Amniotic epithelial cell (primary cell): ENCODE measurements at regions not wholly inside any gene's neighbourhood (a gene's known extent, or its start where the extent isn't known, plus 50 kb on each side); places are given as distances from the start of the nearest gene placed in this dataset.

Experiments used
- DNase-seq: peaks from one replicate; pipeline ENCODE4 v3.0.0-alpha.2; 2010; ENCODE audit warnings: low read depth

DNA sequence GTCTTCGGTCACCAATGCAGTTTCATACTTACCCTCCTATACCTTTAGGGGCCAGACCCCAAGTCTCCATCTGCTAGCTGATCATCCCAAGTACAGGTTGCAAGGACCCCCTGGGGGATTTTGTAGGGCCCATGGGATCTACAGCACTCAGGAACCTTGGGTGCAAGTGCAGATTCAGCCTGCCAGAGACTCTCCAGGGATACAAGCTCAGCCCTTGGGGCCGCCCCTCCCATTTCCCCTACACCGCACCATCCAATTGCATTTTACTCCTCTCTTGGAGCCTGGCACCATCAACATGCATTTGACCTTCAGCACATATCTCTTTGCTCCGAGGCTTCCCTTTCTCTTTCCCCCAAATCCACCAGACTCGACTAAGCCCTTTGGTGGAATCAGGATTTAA, 154.7 kb upstream of the ZNF536 start:
- DNase-seq: no peak

DNA sequence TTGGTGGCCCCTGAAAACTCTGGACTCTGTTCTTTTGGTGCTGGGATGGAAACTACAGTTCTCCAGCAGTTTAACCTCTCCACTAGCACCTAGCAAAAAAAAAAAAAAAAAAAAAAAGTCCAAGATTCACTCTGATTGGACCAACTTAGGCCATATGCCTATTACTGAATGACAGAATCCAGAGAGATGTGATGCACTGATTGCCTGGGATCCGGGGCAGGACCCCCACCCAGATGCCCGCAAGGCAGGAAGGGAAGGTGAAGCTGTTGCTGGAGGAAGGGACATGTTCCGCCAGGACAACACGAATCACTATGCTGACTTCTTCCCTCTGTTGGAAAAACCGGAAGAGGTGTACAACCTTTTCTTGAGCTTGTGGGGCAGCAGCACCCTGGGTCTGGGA, 152.5 kb upstream of the ZNF536 start:
- DNase-seq: no peak

DNA sequence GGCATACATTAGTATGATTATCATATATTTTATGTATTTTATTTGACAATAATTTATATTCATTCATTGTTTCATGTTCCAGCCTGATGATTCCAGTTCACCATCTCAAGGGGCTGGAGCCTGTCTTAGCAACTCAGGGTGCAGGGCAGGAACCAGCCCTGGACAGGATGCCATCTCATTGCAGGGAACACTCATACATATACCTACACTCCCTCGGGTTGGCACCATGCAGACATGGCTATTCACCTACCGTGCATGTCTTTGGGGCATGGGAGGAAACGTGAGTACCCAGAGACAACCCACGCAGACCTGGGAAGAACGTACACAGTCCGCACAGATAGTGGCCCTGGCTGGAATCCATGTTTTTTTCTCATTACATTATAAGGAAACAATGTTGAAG, 151.0 kb upstream of the ZNF536 start:
- DNase-seq: no peak

DNA sequence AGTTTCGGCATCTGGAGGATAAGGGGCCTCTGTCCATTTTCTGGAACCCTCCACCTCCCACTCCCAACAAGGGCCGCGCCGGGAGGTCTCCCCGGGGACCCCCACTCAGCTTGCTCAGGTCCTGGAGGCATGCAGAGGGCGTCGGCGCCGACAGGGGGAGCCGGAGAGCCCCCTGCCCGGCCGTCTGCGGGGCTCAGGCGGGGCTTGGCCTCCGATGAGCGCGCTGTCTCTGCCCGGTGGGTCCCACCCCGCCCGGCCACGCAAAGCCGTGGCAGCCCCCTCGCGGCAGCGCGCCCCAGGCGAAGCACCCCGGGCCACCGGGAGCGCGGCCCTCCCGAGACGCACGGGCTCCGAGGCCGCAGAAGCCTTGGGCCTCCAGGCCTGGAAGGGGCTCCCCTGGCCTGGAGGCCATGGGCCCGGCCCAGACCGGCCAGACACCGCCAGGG, 149.7 kb upstream of the ZNF536 start:
- DNase-seq: no peak

DNA sequence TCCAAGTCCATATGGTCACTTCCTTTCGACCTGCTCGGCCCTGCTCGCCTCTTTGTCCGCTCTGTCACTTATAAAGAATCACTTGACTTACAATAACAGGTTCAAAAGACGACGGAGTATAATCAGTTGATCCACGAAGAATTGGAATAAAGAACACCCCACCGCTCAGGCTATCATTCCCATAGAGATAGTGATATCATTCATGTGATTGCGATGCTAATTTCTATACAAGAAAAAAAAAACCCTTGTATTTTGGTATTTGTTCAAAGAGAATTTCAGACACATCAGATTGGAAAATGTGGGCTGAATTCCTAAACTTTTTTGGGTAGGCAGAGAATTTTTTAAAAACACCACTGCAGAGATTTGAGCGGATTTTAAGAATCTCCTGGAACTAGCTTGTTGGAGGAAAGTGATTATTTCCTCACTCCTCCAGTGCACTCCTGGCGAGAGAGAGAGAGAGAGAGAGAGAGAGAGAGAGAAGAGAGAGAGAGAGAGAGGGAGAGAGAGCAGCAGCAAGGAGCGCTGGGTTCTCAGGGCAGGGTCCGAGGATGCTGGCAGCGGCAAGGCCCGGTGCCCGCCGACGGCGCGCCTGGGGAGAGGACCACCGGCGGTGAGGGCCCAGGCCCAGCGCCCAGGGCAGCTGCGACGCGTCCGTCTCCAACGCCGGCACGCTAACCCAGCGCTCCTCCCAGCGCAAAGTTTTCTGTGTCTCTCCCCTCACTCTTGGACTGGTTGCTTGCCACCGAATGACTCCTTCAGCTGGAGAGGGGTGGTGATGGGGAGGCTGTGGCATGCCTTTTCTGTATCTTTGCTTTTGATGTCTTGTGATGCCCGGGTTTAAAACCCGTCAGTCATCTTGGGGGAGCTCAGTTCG, 149.0 kb upstream of the ZNF536 start:
- no peak for DNase-seq

DNA sequence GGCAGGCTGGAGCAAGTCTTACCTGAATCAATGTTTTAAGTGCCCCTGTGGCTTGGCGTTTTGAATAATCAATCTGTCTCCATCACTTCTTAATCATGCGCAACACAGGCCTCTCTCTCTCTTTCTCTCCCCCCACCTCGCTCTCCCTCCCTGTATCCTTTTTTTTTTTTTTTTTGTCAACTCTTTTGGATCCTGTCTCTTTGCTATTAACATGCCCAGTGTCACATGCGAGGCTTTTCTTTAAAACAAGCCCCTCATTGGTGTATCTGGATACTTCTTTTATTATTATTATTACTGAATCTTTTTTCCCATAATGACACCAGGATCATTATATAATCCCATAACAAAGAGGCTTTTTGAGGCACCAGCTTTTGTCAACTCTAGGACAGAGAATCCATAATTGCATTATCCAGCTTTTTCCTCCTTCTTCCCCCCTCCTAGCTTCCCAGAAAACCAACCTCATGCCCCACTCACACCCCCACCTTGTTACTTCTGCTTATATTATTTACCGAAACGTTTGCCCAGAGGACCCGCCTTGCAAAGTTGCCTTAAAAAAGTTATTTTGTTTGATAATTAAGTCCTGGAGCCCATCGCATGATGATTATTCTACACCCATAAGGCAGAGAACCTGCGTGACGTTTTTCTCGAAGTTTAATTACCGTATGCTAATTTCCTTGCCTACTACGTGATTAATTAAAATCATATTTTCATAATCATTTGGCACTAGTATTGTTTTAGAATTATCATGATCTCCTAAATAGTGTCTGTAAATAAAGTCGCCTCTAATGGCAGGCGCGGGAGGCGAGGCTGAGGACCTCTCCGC, 148.1 kb upstream of the ZNF536 start:
- no peak for DNase-seq

DNA sequence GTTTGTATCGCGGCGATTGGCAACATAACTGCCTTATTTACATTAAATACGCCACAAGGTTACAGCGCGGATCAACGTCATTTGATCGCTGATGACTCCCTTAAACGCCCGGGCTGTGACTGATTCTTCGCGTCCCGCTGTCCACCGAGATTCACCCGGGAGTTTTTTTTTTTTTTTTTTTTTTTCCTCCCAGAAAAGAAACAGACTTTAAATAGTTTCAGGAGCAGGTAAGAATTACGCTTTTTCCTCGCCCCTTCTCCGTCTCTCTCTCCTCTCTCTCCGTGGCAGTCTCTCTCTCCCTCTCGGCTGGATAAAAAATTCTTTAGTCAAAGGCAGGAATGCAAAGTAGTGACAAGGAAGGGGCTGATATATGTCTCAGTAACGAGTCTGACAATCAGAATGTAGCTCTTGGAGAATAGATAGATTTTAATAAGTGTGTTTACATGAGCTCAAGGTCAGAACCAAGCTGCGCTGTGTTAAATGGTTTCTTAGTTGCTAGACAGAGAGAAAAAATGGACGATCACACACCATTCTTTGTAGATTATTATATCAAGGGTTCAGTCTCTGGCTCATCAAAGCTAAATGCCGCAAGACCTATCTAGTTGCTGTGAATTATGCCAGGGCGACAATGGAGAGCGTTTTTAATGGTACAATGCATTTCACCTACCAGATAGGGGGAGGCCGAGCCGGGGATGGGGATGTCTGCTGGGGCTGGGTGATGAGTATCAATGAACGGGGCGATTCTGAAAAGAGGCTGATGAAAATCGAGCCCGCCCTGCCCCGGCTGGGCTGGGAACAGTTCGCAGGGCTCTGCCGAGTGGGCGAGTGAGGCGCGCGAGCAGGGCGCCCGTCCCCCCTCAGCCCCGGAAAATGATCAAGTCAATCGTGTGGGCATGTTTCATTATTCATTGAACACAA, 147.2 kb upstream of the ZNF536 start:
- DNase-seq: no peak

DNA sequence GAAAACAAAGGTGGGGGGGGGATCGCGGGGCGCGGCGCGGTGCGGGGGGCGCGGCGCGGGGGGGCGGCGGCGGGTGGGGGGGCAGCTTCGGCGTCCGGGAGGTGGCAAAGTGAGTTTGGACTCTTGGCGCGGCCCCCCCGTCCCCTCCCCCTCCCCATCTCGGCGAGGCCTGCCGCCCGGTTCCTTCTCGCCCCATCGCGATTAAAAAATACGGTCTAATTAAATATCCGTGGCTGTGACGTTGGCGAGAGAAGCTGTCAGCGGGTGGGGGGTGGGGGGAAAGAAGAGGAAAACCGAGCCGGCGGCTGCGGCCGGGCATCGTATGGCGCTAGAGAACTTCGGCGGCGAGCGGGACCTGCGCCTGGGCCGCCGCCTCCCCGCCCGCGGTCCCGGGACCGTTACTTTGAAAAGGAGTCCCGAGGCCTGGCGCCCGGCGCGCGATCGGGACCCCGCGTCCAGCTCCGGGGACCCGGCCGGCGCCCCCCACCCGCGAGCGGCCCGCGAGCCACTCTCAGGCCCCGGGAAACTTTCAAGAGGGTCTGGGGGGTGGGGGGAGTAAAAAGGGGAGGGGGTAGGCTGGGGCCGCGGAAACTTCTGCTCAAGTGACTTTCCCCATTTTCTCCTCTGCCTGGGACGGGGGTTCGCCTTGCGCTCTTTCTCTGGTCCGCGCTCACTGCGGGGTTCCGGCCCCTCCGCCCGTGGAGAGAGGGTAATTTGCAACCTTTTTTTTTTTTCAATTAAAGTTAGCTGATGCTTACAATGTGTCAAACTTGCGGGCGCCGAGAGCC, 146.3 kb upstream of the ZNF536 start:
- DNase-seq: no peak

DNA sequence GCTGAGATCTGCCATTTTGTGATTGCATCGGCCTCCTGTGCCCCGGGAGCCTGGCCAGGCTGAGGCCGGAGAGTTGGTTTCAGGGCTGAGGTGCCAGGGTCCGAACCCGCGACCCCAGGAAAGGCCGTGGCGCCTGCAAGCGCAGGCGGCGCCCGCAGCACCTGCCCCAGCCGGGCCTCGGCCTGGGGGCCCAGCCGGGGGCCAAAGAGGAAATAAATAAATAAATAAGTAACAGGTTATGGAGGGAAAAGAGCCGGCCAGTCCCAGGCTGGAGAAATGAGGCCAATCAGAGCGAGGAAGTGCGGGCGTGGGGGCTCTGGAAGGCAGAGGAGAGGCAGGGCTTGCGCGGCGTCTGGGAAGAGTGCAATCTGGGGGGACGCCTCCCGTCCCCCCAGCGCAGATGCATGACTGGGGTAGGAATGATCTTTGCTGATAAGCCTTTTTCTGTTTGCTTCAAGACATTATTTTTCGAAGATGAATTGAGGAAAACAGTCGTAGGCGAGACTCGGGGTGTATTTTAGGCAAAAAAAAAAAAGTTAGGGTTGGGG, 145.6 kb upstream of the ZNF536 start:
- DNase-seq: no peak

DNA sequence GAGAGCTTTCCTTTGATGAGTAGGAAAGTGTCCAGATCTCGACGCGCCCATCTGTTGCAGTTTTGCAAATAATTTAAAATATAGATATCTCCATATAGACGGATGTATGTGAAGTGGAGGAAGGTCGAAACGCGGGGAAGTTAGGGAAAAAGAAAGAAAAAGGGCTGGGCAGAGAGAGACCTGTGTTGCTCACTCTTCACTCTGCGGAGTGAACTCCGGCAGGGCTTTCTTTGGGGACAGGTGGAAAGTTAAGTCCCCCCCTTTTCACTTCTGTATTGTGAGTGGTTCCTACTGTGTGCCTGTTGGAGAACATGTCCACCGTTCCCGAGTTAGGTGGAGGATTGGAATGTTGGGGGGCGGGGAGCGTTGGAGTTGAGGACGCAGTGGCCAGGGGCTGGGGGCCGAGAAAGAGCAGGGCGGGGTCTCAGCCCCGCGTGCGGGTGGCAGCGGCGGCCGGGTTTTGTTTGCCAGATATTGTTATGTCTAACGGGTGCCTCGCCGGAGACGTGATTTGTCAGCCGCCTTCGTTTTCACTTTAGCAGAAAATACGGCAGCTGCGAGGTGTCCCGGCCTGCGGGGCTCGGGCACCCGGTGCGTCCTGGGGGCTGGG, 145.1 kb upstream of the ZNF536 start:
- DNase-seq: no peak

DNA sequence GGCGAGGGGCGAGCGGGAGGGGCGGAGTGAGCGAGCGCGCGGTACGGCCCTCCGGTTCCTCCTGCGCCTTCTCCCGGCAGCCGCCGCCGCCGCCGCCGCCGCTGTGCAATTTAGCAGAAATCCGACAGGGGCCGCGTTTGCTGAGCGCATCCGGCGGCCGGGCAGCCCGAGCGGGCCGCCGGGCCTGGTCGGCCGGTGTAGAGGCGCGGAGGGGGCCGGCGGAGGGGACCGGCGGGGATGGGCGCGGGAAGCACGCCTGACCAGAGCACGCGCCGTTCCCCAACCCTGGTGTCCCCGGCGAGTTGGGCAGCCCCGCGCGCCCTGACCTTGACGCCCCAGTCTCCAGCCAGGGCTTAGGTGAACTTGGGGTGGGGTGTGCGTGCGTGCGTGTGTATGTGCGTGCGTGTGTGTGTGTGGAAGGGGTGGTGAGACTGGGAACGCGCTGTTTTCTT, 144.5 kb upstream of the ZNF536 start:
- peak; percentile 10 for DNase-seq

DNA sequence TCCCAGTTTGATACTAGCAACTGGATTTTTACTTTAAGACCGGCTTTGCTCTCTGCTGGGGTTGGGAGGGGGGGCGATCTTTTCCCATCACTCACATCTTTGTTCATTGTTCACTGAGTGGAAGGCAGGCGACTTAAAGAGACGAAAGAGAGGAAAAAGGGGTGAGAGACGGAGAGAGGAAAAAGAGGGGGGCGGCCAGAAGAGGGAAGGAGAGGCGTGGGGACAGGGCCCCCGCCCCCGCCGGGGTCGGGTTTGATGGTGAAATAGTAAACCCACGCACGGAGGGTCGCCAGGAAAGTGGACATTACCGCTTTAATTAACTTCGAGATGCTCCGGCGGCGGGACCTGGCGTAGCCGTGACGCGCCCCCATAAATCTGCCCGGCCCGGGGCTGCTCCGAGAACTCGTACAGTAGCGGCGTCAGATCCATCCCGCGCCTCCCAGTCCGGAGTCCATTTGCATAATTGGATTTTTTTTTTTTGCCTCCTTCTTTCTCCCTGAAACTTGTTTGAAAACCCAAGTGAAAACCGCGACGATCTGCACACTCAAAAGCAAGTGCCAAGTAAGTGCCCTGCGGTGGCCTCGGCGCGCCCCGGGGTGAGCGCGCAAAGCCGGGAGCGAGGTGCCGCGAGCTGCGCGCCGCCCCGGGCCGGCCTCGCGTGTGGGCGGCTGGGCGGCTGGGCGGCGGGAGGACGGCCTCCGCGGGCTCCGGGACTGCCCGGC, 143.9 kb upstream of the ZNF536 start:
- DNase-seq: no peak

DNA sequence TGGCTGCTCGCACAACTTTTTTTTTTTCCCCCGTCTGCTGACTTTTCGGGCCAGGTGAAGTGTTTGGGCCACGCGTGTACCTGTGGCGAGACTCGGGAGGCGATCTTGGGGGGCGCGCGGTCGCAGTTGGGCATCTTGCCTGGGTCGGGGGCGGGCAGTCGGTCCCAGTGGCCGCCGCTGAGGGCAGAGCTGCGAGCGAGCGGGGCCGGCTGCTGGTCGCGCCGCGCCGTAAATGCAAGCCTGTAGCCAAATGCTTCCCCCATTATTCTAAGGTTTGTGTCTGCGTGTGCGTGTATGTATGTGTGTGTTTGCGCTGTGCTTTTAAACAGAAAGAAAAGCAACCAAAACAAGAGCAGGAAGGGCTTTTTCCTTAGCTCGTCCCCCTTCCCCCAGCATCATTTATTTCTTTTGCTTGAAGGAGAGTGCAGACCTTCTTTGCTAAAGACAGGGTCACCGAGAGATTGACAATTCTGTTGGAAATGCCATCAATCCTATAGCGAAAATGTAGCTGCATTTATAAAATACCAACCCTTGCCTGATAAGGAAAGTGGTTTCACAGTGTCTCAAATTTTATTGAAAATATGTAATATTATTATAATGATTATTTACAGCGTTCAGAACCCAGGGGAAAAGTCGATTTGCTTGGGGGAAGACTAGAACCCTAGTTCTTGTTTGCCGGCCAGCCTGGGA, 143.2 kb upstream of the ZNF536 start:
- no peak for DNase-seq

DNA sequence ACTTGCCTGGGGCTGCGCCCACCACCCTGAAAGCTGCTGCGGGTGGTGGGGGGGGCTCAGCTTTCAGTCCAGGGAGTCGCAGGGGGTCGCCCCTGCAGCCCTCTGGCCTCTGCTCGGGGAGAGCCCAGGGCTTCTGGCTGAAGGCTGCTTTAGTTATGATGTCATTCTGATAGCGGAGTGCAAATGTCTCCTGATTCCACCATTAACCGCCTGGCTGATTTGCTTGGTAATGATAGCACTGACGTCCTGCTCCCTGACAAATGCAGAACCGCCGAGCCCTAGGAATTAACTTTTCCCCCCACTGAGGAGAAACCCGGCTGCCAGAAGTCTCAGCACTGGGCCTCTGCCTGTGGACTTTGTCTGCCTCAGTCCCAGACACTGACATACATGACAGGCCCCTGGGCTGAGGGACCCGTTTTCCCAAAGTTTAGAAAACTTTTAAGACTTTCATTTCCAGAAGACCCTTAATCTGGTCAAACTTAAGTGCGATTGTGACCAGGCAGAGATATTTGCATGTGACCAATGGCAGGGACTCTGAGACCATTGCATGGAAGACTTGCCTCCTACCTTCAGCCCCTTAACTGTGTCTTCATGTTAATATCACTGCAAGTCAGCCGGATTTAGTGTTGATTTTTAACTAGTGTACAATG, 142.5 kb upstream of the ZNF536 start:
- peak; percentile 10 for DNase-seq

DNA sequence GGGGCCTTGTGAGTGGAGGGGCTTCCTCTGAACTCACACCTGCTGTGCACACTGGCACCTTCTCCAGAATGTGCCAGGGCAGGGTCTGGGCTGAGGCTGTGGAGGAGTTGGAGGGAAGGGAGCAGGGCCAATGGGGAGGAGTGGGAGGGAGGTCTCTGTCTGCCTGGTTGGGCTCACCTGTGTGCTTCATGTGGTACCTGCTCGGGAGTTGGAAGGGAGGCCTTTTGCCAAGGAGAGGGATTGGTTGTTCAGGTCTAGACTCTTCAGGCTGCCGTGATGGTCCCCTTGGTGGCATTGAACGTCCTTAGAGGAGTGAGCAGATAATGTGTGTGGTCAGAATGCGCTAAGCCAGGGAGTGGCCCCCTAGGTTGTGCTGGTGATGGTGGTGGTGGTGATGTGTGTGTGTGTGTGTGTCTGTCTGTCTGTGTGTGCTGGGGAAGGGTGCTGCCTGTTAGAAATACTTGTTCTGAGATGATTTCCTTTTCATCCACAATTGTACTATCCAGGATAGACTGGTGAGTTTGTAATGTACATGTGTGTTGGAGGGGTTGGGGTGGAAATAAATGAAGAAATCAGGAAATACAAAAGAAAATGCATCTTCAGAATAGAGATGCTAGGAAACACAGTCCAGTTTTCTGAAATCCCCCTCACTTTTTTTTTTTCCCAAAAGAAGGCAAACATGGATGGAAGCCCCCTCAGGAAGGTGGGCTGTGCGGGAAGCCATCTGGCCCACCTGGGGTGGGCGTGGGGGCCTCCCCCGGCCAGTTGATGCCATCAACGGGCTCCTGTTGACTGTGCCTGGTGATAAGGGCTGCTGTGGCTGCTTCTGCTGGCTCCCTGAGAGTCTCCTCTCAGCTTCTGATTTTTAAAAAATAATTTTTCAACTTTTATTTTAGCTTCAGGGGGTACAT, 140.5 kb upstream of the ZNF536 start:
- DNase-seq: no peak

DNA sequence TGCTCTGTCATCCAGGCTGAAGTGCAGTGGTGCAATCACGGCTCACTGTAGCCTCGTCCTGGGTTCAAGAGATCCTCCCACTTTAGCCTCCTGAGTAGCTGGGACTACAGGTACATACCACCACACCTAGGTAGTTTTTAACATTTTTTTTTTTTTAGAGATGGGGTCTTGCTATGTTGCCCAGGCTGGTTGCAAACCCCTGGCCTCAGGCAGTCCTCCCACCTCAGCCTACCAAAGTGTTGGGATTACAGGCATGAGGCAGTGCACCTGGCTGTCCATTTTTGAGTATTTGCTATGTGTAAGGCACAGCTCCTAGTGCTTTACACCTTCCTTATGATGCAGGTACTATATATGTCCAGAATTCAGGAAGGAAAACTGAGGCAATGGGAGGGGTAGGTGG, 138.8 kb upstream of the ZNF536 start:
- no peak for DNase-seq

DNA sequence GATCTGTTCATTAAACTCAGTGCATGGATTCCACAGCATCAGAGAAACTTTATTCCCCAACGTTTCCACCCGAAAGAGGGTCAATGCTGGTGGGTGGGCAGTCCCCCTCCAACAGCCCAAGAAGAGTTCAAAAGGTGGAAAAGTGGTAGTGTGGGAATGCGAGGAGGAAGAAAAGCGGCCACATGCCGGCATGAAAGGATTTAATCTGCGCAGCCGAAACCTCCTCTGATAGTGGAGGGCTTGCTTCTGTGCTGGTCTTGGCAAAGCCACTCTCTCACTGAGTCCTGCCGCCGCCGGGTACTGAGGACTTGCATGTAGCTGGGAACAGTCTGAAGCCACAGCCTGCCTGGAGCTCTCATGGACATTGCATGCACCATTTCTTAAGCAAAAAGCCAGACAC, 136.2 kb upstream of the ZNF536 start:
- DNase-seq: no peak

DNA sequence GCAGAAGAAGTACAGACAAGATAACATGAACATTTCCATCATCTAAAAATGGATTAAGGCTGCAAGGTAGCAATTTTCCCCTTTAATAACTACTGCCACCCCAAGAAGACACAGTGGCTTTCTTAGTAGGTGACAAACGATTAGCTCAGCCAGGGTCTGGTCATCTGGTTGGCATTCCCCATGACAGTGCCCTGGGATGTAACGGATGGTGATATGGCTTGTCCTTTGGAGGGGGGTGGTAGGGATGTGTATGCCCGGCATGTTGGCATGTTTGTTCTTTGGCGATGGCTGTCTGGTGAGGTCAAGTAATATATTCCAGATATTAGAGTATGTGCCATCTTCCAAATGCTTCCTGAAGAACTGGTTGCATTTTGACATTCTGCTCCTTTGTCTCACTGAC, 135.6 kb upstream of the ZNF536 start:
- DNase-seq: no peak
